AG04450 (cell line): ENCODE measurements at regions not wholly inside any gene's neighbourhood (a gene's known extent, or its start where the extent isn't known, plus 50 kb on each side); places are given as distances from the start of the nearest gene placed in this dataset.
A peak's percentile ranks its signal among the peaks of the same experiment; 100 is the strongest.

Source experiments
- CTCF ChIA-PET: fragments of 300-600, 350-600 bp; formaldehyde crosslinking; extraction: SDS; loops from one replicate; lab custom pipeline; 2022; ENCODE audit warnings: antibody characterized with exemption, inconsistent platforms; lab: Charles Lee
- POLR2A ChIA-PET: fragments of 350-600 bp; formaldehyde crosslinking; extraction: SDS; loops from one replicate; lab custom pipeline; 2021; ENCODE audit warnings: antibody characterized with exemption, inconsistent platforms; lab: Yijun Ruan, JAX
- DNase-seq: peaks from one replicate; pipeline ENCODE4 v3.0.0-alpha.2; 2011; ENCODE audit warnings: low read depth, low spot score
- H3K27ac ChIP-seq: one replicate; pipeline ENCODE4 v1.5.1; 2012; ENCODE audit warnings: low read depth, low read length, control low read depth
- H3K27me3 ChIP-seq: one replicate; pipeline ENCODE4 v1.6.0; 2012; ENCODE audit warnings: low read length; ENCODE audit not compliant: control insufficient read depth, insufficient read depth
- H3K4me3 ChIP-seq: 2 replicates; pipeline ENCODE4 v1.5.1; 2011; ENCODE audit warnings: mild to moderate bottlenecking, low read depth, low read length, control low read depth
- H3K9me3 ChIP-seq: 2 replicates; pipeline ENCODE4 v1.5.1; 2012; ENCODE audit warnings: low read length; ENCODE audit not compliant: control insufficient read depth, insufficient read depth
- TF ChIP-seq, protein P1 (sequence below): IDR thresholded peaks from 2 replicates; pipeline ENCODE4 v1.5.1; 2011; ENCODE audit warnings: low read depth, low read length, control low read depth, inconsistent platforms

DNA sequence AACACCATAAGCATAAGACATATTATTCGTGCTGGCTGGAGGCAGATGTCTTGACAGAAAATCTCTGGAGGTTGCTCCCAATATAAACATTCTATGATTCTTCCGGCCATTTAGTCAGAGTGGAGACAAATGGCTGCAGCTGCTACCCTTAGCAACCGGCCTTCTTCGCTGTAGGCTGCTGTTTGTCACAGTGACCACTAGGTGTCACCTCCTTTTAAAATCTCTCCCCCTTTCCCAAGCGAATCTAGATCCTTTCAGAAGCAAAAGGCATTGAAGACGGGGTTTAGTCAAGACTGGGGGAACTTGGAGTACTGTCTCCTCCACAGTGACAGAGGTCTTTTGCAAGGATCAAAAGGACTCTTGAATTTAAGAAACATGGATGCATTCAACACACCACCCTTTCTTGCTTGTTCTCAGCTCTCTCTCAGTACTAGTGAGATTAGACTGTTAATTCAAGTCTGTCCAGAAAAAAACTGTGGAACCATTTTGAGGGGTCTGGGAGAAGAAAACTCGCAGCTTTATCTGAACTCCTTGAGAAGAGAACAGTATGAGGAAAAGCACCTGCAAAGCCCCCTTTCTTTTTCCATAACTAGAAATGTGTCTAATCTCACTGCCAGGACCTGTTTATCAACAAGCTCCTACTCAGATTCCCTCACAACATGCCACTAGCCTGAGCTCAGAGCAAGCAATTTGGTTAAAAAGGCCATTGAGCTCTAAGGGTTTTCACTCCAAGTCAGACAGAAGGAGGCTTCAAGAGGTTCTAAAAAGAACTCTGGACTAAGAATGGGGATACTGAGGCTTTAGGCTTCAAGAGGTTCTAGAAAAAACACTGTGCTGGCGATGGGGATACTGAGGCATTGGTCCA is 408.3 kb upstream of the PLXNA2 start:
- ChIA-PET POLR2A (no interaction called here), CTCF (interaction anchor here (0.8 to 1.9 kb wide), 11 partner anchors 9 to 914 kb away, joined by 3 to 10 read pairs (median 5); no protein-coding TSS in a partner anchor)
- TF ChIP-seq, protein P1, sequence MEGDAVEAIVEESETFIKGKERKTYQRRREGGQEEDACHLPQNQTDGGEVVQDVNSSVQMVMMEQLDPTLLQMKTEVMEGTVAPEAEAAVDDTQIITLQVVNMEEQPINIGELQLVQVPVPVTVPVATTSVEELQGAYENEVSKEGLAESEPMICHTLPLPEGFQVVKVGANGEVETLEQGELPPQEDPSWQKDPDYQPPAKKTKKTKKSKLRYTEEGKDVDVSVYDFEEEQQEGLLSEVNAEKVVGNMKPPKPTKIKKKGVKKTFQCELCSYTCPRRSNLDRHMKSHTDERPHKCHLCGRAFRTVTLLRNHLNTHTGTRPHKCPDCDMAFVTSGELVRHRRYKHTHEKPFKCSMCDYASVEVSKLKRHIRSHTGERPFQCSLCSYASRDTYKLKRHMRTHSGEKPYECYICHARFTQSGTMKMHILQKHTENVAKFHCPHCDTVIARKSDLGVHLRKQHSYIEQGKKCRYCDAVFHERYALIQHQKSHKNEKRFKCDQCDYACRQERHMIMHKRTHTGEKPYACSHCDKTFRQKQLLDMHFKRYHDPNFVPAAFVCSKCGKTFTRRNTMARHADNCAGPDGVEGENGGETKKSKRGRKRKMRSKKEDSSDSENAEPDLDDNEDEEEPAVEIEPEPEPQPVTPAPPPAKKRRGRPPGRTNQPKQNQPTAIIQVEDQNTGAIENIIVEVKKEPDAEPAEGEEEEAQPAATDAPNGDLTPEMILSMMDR = peak; percentile 85

DNA sequence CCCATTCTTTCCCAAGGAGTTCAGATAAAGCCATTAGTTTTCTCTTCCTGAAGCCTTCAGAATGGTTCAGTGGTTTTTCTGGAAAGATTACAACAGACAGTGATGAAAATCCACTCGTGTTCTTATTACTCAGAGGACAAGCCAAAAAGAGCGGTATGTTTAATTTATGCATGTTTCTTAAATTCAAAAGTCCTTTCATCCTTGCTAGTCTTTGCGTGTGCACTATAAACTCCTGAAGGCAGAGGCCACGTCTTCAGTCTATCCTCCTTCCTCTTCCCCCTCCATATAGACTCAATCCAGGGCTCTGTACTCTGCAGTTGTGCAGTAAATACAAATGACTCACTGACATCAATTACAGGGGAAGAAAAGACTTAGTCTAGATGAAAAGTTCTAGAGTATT is 409.2 kb upstream of the PLXNA2 start:
- no peak overlapping the region for H3K27ac ChIP-seq
- ChIA-PET CTCF (interaction anchor here (1.0 to 1.9 kb wide), 8 partner anchors 8 to 913 kb away, joined by 3 to 10 read pairs (median 4); no protein-coding TSS in a partner anchor), POLR2A (no interaction called here)
- H3K9me3 ChIP-seq = no peaks in the 10 kb centered on the region
- TF ChIP-seq, protein P1 = no peak
- DNase-seq = no peak
- no peaks in the 10 kb centered on the region for H3K27me3 ChIP-seq
- no peak overlapping the region for H3K4me3 ChIP-seq

More for the DNA sequence above, 408.3 kb upstream of the PLXNA2 start:
- no peaks in the 10 kb centered on the region for H3K27me3 ChIP-seq
- no peak overlapping the region for H3K4me3 ChIP-seq
- H3K9me3 ChIP-seq = no peaks in the 10 kb centered on the region
- H3K27ac ChIP-seq = no peak overlapping the region
- DNase-seq = peak; percentile 32

DNA sequence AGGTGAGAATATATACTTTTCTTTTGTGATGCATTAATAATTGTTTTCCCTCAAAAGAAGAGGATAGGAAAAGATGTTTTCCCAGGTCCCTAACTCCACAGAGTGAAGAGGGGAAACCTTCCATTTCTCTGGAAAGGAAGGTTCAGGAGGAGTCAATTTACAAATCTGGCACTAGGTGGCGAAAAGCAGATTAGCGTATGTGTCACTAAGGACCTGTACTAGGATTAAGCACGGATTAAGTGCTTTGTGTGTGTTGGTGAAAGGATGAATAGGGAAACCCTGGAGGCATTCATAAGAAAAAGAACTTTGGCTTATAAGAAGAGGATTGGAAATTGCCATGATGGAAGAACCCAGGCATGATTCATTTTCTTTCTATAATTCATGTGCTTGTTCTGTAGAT is 410.1 kb upstream of the PLXNA2 start:
- H3K27me3 ChIP-seq = no peaks in the 10 kb centered on the region
- H3K9me3 ChIP-seq = no peaks in the 10 kb centered on the region
- TF ChIP-seq, protein P1 = peak; percentile 33
- DNase-seq = no peak
- H3K4me3 ChIP-seq = no peak overlapping the region
- ChIA-PET POLR2A (no interaction called here), CTCF (interaction anchor here (1.0 kb wide), 1 partner anchor 1054 kb away, joined by 3 read pairs; no protein-coding TSS in a partner anchor)
- no peak overlapping the region for H3K27ac ChIP-seq

- Histone ChIP-seq H3K9me3 (no peaks in the 10 kb centered on the region), H3K4me3 (no peak overlapping the region), H3K27me3 (no peaks in the 10 kb centered on the region), H3K27ac (no peak overlapping the region)
- TF ChIP-seq, protein P1 = no peak
- CTCF ChIA-PET = no interaction called here
- no peak for DNase-seq
- POLR2A ChIA-PET = no interaction called here
Measured at GRCh38 chr1:208665936-208666335, 421.8 kb upstream of the PLXNA2 start.

- TF ChIP-seq, protein P1 = no peak
- Histone ChIP-seq H3K27ac (no peak overlapping the region), H3K9me3 (no peaks in the 10 kb centered on the region), H3K4me3 (no peak overlapping the region), H3K27me3 (no peaks in the 10 kb centered on the region)
- ChIA-PET POLR2A (no interaction called here), CTCF (interaction anchor here (1.1 kb wide), 1 partner anchor 16 kb away, joined by 3 read pairs; no protein-coding TSS in a partner anchor)
- DNase-seq = no peak
Measured at GRCh38 chr1:208668991-208669390, 424.8 kb upstream of the PLXNA2 start.
